HS-27A (cell line): ENCODE measurements at regions not wholly inside any gene's neighbourhood (a gene's known extent, or its start where the extent isn't known, plus 50 kb on each side); places are given as distances from the start of the nearest gene placed in this dataset.

Experiments
- DNase-seq: peaks from one replicate; pipeline ENCODE4 v3.0.0-alpha.2; 2012; ENCODE audit warnings: low read depth, missing footprints

DNA sequence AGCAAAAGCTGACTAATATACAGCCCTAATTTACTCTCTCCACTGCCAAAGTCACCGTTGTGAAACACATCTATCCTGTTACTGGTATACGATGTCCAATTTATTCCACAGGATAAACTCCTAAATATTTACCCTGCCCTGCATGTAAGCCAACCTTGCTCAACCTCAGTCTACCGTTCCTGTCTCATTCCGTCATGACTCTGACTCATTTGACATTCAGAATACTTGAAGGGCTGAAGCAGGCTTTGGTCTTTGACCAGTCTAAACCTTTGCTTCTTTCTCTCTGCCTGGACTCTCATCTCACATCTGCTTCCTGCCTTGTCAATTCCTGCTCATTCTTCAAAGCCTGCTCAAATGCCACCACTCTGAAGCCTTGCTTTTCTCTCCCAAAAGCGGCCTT, 157.5 kb downstream of the SCP2D1 start:
- no peak for DNase-seq

DNA sequence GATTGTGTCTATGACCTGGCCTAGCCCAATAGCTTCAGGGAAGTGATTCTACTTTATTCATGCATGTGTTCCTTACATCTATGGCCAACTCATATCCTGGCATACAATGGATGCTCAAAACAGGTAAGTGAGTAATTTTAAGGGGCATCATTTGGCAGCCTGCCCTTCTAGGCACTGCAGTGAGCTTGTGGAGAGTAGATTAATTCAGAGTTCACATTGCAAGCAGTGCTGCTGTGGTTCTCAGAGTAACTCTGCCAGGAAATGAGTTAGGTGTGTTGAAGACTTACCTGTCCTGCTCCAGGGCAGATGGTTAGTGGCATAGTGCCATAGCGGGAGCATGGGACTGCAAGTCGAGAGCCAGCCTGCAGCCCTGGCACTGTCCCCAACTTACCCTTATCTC, 158.0 kb downstream of the SCP2D1 start:
- DNase-seq, result no peak

DNA sequence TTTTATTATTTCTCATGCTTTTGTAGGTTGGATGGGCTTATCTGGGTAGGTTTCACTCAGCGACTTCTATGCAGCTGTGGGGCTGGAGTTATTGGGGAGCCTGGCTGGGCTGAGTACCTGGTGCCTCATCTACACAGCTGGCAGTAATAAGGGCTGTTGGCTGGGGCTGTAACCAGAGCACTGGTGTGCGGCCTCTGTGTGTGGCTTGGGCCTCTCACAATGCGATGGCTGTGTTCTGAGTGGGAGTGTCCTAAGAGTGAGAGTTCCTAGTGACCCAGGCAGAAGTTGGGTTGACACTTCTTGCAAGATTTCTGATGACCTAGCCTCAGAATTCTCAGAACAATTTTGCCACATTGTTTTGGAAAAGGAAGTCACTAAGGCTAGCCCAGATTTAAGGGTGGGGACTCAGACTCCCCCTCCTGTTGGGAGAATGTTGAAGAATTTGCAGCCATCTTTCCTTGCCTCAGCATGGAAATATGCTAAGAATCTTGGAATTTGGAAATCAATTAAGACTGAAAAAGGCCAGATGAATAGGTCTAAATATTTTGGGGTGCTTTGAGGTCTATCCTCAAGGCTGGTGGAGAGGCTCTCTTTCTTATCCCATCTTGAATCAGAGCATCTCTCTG, 158.8 kb downstream of the SCP2D1 start:
- no peak for DNase-seq

- no peak for DNase-seq
Measured at GRCh38 chr20:18973529-18974173, 160.1 kb downstream of the SCP2D1 start.

DNA sequence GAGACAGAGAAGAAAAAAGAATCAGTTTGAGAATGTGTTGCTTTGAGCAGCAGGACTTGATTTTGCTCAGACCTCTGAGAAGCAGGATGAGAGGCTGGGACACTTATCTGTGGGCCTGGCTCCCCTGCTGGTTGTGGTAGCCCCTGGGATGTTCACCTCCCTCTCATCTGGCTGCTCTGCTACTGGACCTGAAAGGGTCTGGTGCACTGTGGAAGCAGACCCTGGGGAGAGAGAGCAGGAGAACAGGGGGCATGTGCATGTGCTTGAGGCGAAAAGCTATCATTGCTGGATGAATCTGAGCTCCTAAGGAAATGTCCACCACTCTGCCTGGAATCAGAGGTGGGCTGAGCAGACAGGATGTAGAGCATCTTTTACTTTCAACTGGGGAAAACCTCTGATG, 161.1 kb downstream of the SCP2D1 start:
- DNase-seq, result no peak

- DNase-seq, result no peak
Measured at GRCh38 chr20:18977441-18977840, 163.9 kb downstream of the SCP2D1 start.

- no peak for DNase-seq
Measured at GRCh38 chr20:18978311-18978710, 164.7 kb downstream of the SCP2D1 start.

- DNase-seq, result no peak
Measured at GRCh38 chr20:18979132-18979531, 165.5 kb downstream of the SCP2D1 start.

GRCh38 chr20:18981962-18982539, 168.5 kb downstream of the SCP2D1 start:
- DNase-seq, result no peak

- no peak for DNase-seq
Measured at GRCh38 chr20:18983796-18984195, 170.2 kb downstream of the SCP2D1 start.

DNA sequence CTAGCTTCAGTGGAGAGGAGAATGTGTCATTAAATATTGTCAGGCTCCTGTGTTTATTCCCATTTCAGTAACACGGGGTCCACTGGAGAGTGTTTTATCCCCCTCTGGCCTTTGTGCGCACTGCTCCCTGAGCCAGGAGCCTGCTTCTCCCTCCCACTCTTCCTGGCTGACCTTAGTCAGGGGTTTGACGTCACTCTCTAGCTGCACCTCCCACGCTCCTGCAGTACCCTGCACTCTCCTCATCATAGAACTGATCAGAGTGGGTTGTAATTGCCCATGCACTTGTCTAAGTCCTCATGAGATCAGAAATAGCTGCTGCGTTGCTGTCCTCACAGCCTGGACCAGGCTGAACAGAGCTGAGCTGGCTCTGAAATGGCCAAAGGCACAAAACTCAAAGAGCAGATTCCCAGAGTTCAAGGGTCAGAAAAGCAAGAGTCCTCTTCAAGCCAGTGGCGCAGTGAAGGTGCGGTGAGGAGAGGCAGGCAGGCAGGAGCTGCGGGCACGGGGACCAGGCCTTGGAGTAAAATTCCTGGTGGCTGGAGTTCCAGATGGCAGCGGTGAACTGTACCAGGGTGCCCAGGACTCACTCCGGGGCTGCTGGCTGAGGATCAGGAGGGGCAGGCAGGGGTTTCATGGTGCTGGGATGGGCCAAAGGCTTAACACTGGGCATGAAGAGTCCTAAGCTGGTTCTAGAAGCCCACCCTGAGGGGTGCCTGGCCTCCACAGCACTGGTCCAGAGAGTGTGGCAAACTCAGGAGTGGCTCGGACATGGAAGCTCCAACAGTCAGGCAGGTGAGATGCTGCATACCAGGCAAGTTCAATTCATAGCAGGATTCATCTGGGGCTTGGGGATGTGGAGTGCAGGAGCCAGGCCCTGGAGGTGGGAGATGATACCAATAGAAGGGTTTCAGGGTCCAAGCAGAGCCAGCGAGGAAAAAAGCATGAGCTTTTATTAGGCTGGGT, 170.9 kb downstream of the SCP2D1 start:
- DNase-seq, result no peak

DNA sequence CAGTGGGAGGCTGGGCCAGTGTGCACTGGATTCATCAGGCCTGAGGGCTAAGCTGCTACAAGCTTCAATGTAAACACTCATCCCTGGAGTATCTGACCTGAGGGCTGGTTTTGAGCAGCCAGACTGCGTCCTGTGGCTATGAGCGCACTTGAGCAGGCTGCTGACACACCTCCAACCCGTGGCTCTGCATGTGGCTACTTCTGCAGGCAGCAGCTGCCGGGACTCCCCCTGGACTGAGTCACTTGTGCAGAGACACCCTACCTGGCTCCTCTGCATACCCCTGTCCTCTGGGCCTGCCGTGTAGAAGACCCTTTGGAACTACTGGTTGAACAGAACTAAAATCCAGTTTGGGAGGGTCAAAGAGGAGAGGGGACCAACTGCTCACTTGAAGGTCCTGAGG, 172.0 kb downstream of the SCP2D1 start:
- no peak for DNase-seq

GRCh38 chr20:18986146-18986830, 172.7 kb downstream of the SCP2D1 start:
- no peak for DNase-seq

- no peak for DNase-seq
Measured at GRCh38 chr20:18986895-18987580, 173.5 kb downstream of the SCP2D1 start.

- no peak for DNase-seq
Measured at GRCh38 chr20:18987781-18988360, 174.3 kb downstream of the SCP2D1 start.

- DNase-seq, result no peak
Measured at GRCh38 chr20:18988701-18989100, 175.1 kb downstream of the SCP2D1 start.

DNA sequence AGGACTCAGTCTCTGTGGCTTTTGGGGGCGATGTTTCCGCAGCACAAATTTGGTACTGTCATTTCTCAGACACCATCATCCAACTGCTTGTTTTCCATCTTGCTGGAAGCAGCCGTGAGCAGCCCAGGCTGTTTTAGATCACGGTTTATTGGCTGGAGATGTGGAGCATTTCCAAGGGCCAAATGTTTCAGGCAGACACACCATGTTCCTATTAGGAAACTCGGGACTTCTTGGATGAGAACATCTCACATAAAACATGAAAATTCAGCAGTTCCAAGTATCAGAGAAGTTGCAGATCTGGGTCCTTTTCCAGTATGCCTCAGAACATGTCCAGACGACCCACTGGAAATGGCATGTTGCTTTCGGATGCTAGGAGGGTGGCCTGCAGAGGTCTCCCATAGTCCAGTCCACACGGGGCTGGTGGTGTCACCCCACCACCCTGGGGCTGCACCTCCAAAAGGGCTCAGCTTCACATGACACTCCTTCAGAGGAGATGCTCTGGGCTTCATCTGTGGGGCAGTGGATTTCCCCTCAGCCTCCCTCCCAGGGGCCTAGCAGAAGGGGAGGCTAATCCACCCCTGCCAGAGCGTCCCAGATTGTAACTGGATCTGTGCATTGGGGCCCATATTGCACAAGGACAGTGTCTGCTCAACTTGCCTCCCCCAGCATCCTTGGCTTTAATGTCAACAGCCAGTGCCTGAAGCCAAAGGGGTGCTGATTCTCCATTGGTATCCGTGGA, 176.3 kb downstream of the SCP2D1 start:
- no peak for DNase-seq

- no peak for DNase-seq
Measured at GRCh38 chr20:18991012-18991411, 177.4 kb downstream of the SCP2D1 start.

GRCh38 chr20:18992418-18992817, 178.8 kb downstream of the SCP2D1 start:
- DNase-seq, result no peak

- DNase-seq, result no peak
Measured at GRCh38 chr20:18995455-18995854, 181.9 kb downstream of the SCP2D1 start.
